ENCODE measurements at regions not wholly inside any gene's neighbourhood (a gene's known extent, or its start where the extent isn't known, plus 50 kb on each side); places are given as distances from the start of the nearest gene placed in this dataset.

- DNase-seq (ENCODE audit: low read depth): no peak
These were observed 363.1 kb downstream of the EFNB2 start for GRCh38 chr13:106172176-106172905.

- DNase-seq (ENCODE audit: low read depth): no peak
These were observed 372.0 kb downstream of the EFNB2 start for GRCh38 chr13:106163426-106163825.

GRCh38 chr13:106161146-106161545 is 374.3 kb downstream of the EFNB2 start:
- DNase-seq (ENCODE audit: low read depth): no peak

DNA sequence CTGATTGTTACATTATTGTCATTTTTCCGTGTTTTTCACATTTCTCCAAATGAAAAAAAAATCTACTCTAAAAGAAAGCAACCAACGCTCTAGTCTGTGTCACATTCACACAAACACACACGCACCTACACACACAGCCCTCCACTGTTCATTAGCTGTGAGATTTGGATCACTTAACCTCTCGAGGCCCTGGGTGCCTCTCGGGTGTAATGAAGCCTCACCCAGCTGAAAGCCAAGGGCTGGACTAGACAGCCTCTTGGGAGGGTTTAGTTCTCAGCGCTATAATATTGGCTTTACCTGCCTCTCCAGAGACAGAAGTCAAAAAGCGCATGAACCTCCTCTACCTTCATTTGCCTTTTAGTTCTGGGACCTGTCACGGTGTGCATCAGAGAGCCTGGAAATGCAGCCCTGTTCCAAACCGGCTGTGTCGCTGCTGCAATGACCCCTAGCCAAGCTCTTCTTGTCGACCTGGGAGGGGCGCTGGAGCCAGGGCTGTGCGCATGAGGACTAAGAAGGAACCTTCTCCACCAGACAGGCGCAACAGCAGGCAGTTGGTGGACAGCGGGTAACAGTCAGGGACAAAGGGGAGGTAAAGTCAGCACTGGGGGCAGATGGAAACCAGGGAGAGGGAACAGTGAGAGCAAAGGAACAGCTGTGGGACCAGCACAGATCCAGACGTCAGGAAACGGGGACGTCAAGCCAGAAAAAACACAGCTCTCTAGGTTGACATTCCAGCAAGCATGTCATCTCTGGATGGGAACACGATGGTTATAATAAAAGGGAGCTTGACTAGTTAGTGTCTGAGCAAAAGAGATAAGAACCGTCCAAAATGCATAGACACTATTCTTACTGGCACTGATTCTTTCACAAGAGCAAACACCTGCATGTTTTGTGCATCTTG is 375.9 kb downstream of the EFNB2 start:
- DNase-seq (ENCODE audit: low read depth): no peak

- DNase-seq (ENCODE audit: low read depth): no peak
These were observed 379.0 kb downstream of the EFNB2 start for GRCh38 chr13:106156468-106156867.

DNA sequence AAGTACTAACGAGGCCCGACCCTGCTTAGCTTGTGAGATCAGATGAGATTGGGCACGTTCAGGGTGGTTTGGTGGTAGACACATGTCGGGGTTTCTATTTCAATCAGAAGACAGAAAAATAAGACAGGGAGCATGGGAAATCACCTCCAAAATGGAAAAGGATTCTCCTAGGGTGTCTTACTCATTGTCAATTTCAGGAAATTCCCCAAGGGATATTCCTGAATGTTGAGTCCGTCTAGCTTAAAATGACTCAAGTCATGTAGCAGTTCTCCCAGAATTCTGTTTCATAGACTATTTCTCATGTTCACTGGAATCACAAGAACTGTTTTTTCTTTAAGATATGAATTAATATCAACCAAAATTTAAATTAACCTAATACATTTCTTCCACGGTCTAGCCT is 380.1 kb downstream of the EFNB2 start:
- DNase-seq (ENCODE audit: low read depth): no peak

DNA sequence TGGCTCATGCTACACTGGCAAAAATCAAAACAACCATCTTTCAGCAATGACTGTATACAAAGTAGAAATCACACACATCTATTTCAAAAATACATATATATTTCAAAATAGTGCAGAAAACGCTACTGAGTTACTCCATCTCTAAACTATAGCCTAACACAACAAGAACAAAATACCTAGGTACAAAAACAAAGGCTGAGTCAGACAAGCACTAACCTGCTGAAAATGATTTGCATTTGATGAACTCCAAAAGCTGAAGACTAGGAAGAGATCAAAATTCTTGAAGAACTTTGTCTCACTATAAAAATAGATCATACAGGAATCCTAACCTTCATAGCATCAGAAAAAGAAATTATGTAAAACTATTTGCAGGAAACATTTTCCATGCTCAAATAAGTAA is 381.6 kb downstream of the EFNB2 start:
- no peak for DNase-seq (ENCODE audit: low read depth)

DNA sequence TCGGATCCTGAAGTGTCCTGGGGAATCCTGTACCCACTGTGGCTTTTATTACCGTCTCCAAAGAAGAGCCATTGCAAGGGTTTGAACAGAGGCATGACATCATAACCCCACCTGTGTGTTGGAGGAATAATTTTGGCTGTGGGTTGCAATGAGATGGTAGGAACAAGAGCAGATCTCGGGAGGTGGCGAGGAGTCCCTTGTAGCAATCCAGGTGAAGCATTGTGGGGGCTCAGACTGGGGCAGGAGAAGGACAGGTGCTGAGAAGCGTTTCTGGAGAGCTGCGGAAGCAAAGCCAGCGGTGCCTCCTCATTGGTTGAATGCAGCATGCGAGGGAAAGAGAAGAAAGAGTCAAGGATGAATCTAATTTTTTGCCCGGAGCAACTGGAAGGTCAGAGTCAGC is 382.4 kb downstream of the EFNB2 start:
- DNase-seq (ENCODE audit: low read depth): no peak

DNA sequence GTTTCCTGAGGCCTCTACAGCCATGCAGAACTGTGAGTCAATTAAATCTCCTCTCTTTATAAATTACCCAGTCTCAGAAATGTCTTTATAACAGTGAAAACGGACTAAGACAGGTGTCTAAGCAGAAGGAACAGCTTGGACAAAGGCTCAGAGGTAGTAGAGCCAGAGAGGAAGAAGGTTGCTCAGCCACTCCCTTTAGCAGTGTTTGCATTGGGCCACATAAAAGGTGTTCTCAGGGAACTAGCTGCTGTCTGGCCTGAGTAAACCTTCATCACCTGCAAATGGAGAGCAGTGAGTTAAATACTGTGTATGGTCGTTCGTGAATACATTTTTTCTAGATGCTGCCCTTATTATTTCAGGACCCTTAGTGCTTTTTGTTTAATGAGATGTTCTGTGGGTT is 383.4 kb downstream of the EFNB2 start:
- DNase-seq (ENCODE audit: low read depth): no peak

DNA sequence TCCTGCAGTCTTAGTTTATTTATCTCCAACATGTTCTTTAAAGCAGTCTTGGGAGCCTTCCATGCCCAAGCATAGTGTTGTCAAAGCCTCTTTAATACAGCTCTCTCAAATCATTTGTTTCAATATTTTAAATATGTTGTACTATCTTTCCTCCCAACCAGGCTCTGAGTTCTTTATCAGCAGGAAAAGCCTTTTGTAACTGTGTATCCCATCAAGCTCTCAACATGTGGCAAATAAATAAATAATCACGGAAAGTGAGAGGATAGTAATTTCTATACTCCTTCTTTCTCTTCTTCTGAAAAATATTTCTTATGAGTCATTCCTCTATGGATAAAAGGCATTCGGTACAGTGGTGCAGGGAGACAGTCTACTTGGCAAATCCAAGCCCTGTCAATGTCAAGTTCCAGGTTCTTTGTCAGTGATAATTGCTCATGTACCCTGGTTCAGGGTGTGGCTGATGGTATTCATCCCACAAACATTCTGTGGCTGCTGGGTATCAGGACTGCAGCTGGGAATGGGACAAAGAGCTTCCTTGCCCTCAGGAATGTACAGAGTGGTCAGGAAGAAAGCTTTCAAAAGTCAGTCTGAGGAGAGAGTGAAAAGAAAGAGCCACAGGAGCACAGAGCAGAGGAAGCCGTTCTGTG is 384.3 kb downstream of the EFNB2 start:
- DNase-seq (ENCODE audit: low read depth): no peak

GRCh38 chr13:106145997-106146864 is 389.2 kb downstream of the EFNB2 start:
- DNase-seq (ENCODE audit: low read depth): no peak

DNA sequence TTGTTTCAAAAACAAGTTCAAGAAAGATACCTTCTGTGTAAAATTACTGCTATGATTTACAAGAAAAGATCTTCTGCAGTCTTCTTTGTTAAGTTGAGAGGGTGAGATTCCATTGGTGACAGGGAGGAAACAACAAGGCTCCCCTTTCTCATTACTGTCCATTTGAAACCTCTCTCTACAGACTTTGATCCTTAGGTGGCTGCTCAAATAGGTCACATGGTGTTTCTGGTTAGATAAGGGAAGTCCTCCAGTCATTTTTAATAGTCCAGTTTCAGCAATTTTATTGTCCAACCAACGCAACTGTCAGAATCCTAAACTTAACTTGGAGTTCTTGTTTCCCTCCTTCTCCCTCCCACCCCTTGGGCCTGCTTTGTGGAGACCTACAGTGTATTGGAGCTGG is 390.4 kb downstream of the EFNB2 start:
- no peak for DNase-seq (ENCODE audit: low read depth)

DNA sequence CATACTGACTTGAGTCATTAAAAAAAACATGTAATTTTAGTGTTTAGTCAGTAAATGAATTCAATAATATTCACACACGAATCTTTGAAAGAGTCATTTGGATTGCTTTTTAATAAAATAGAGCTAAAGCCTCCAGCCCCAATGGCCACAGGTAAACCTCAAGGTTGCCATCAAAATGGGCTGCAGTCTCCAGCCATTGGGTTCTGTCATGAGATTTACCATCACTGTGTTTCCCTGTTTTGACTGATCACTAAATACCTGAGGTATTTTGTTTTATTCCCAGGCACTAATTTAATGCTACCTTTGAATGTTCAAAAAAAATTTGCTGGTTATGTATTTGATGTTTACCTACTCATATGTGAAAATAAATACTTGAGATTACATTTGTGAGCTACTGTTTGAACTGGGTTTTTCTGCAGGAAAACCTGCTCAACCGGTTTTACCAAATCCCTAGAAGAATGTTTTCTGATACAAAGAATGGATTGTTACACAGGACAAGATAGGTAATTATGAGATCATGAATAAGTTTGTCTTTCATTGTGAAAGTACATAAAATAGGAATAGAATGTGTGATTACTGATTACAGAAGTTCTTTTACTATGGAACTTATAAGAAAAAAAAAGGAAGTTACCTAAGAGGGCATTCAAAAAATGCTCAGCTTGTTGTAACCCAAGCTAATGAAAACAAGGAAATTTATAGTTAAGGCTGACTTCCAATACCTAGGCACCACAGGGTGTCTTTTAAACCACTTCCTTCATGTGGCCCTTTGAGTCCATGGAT is 391.3 kb downstream of the EFNB2 start:
- no peak for DNase-seq (ENCODE audit: low read depth)

- no peak for DNase-seq (ENCODE audit: low read depth)
These were observed 392.1 kb downstream of the EFNB2 start for GRCh38 chr13:106143392-106143791.

DNA sequence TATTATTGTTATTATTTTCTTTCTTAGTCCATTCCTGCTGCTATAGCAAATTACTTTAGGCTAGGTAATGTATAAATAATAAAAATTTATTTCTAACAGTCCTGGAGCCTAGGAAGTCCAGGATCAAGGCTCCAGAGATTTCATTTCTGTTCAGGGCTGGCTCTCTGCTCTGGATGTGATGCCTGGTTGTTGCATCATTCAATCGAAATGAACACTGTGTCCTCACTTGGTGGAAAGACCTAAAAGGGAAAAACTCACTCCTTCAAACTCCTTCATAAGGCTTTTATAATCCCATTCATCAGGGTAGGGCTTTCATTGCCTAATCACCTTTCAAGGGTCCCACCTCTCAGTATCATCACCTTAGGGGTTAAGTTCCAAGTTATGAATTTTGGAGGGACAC is 395.0 kb downstream of the EFNB2 start:
- DNase-seq (ENCODE audit: low read depth): no peak

GRCh38 chr13:106139942-106140341 is 395.5 kb downstream of the EFNB2 start:
- DNase-seq (ENCODE audit: low read depth): no peak

- DNase-seq (ENCODE audit: low read depth): no peak
These were observed 396.1 kb downstream of the EFNB2 start for GRCh38 chr13:106139377-106139776.

- no peak for DNase-seq (ENCODE audit: low read depth)
These were observed 396.8 kb downstream of the EFNB2 start for GRCh38 chr13:106138620-106139019.

DNA sequence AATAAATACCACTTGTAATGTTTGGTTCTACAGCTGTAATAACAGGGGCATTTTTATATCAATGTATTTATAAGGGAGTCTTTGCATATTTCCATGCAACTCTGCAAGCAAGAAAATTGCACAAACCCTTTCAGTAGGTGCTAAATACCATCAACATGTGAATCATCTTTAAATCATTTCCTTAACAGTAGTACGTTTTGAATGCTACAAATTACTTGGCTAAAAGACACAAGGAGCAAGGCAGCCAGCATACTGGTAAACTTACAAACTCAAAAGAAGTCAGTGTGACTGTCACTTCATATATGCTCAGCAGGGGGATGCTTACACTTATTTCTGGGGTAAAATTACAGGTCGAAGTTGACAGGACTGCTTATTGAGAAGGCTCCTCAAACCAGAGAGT is 402.4 kb downstream of the EFNB2 start:
- DNase-seq (ENCODE audit: low read depth): no peak

GRCh38 chr13:106132216-106132615 is 403.2 kb downstream of the EFNB2 start:
- no peak for DNase-seq (ENCODE audit: low read depth)

GRCh38 chr13:106129993-106130392 is 405.5 kb downstream of the EFNB2 start:
- DNase-seq (ENCODE audit: low read depth): no peak
